ENCODE measurements at regions not wholly inside any gene's neighbourhood (a gene's known extent, or its start where the extent isn't known, plus 50 kb on each side); places are given as distances from the start of the nearest gene placed in this dataset.

DNA sequence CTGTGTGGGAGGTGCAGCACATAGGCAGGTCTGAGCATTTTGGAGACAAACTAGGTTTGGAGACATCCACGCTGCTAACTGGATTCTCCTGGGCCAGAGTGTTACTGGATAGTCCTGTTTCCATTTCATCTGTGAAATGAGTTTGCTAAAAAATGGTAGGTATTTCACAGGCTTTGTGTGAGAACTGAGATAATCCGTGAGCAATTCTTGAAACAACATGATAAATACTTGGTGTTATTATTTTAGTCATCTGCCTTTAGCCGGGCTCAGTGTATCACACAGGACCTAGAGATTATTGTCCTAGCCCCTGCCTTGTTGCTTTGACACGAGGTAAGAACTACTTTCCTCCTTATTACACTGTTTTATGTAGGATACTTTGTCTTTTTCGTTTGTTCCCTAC is 63.0 kb downstream of the PRR18 start:
- no peak for DNase-seq
- intact Hi-C loops (cut with micrococcal nuclease): no loop called here
- H3K9me3 ChIP-seq (replicated peaks): no peaks in the 10 kb centered on the region
- peaks cover 64% of the 10 kb centered on the region for H3K27me3 ChIP-seq (ENCODE audit: low read depth)
- no peak overlapping the region for H3K27ac ChIP-seq (replicated peaks)
- no peak overlapping the region for H3K4me3 ChIP-seq
- no peaks in the 10 kb centered on the region for H3K4me1 ChIP-seq
- TF ChIP-seq, protein P1, sequence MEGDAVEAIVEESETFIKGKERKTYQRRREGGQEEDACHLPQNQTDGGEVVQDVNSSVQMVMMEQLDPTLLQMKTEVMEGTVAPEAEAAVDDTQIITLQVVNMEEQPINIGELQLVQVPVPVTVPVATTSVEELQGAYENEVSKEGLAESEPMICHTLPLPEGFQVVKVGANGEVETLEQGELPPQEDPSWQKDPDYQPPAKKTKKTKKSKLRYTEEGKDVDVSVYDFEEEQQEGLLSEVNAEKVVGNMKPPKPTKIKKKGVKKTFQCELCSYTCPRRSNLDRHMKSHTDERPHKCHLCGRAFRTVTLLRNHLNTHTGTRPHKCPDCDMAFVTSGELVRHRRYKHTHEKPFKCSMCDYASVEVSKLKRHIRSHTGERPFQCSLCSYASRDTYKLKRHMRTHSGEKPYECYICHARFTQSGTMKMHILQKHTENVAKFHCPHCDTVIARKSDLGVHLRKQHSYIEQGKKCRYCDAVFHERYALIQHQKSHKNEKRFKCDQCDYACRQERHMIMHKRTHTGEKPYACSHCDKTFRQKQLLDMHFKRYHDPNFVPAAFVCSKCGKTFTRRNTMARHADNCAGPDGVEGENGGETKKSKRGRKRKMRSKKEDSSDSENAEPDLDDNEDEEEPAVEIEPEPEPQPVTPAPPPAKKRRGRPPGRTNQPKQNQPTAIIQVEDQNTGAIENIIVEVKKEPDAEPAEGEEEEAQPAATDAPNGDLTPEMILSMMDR (IDR thresholded peaks at IDR 0.05; ENCODE audit: borderline replicate concordance): no peak
- H3K36me3 ChIP-seq: no peaks in the 10 kb centered on the region

DNA sequence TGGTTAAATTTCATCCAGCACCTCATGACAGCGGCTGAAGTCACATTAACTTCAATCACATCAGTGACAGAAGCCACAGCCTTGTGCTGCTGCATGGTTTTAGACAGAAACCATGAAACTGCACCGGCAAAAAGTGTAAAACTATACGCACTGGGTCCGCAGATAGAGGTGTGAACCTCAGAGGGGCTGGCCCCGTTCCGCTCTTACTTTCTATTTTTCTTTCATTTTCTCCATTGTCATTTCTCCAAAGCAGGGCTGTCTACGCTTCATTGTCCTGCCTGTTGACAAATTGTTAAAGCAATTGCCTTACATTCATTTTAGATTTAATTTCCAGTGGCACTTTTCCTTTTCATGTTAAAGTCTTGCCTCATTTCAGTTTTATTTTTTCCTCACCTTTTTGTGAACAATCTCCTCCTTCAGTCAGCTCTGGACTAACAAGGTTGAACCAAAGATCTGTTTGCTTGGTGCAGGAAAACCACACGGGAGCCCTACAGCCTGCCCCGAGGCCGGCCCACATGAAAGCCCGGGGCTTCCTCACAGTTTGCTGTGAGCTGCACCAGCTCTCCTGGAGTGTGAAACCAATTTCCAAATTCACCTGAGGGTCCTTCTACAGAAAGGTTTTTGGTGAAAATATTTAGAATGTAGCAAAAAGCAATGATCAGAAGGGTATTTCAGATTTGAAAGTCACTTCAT is 63.7 kb downstream of the PRR18 start:
- intact Hi-C loops (cut with micrococcal nuclease): no loop called here
- Histone ChIP-seq H3K36me3 (no peaks in the 10 kb centered on the region), H3K27me3 (ENCODE audit: low read depth) (peaks cover 64% of the 10 kb centered on the region), H3K9me3 (replicated peaks) (no peaks in the 10 kb centered on the region), H3K4me3 (no peak overlapping the region), H3K27ac (replicated peaks) (no peak overlapping the region), H3K4me1 (no peaks in the 10 kb centered on the region)
- no peak for DNase-seq
- TF ChIP-seq, protein P1 (IDR thresholded peaks at IDR 0.05; ENCODE audit: borderline replicate concordance): no peak

DNA sequence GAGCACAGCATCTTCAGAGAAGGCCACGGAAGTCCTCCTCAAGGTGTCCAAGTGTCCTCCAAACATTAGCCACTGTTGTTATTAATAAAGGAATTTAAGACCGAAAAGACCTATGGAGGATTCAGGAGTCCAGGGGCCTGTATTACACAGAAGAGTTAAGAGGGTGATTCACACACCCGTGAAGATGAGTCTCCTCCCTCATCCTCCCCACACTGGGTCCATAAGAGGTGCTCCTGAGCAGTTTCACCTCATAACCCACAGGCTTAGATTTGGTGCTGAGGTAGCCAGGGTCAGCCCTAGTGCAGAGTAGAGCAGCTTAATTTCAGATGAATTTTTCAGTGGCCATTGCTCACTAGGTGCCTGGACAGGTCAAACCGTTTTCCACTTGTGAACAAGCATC is 65.3 kb downstream of the PRR18 start:
- Histone ChIP-seq H3K4me3 (no peak overlapping the region), H3K36me3 (no peaks in the 10 kb centered on the region), H3K9me3 (replicated peaks) (no peaks in the 10 kb centered on the region), H3K4me1 (no peaks in the 10 kb centered on the region), H3K27ac (replicated peaks) (no peak overlapping the region), H3K27me3 (ENCODE audit: low read depth) (peaks cover 79% of the 10 kb centered on the region)
- TF ChIP-seq, protein P1 (IDR thresholded peaks at IDR 0.05; ENCODE audit: borderline replicate concordance): no peak
- DNase-seq: no peak
- intact Hi-C loops (cut with micrococcal nuclease): no loop called here

DNA sequence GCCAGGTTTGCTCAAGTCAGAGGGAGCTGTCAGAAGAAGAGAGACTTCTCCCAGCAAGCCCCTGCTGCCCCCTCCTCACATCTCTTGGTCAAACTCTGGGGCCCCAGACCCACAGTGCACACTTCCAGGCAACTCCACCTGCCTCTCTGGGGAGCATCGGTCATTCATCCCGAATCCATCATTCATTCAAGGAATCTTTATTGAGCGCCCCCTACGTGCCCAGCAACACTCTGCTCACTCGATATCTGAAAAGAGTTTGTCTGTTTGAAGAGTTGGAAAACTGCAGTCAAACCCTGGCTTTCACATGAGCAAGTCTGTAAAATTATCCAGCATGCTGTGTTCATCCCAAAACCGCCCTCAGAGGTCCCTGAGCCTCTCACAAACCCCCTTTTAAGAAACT is 66.2 kb downstream of the PRR18 start:
- Histone ChIP-seq H3K36me3 (no peaks in the 10 kb centered on the region), H3K27ac (replicated peaks) (no peak overlapping the region), H3K9me3 (replicated peaks) (no peaks in the 10 kb centered on the region), H3K4me3 (no peak overlapping the region), H3K4me1 (no peaks in the 10 kb centered on the region), H3K27me3 (ENCODE audit: low read depth) (peaks cover 84% of the 10 kb centered on the region)
- DNase-seq: no peak
- intact Hi-C loops (cut with micrococcal nuclease): no loop called here
- TF ChIP-seq, protein P1 (IDR thresholded peaks at IDR 0.05; ENCODE audit: borderline replicate concordance): no peak

DNA sequence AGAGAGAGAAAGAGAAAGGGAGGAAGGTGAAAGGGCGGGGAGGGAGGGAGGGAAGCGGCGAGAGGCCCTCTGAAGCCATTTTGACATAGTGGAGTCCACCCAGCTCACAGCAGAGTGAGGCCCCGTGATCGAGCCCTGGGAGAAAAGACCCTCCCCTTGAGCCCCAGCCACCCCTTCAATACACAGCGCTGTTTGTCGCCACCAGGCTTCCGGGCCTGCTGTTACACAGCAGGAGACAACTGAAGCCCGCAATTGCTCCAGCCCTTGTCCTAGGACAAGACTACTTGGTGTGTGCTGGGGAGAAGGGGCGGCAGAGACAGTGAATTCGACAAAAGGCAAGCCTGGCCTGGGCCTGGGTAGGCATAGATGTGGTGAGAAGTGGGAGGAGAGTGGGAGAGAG is 67.3 kb downstream of the PRR18 start:
- H3K27ac ChIP-seq (replicated peaks): no peak overlapping the region
- no peaks in the 10 kb centered on the region for H3K9me3 ChIP-seq (replicated peaks)
- intact Hi-C loops (cut with micrococcal nuclease): no loop called here
- no peaks in the 10 kb centered on the region for H3K4me1 ChIP-seq
- peaks cover 88% of the 10 kb centered on the region for H3K27me3 ChIP-seq (ENCODE audit: low read depth)
- no peaks in the 10 kb centered on the region for H3K36me3 ChIP-seq
- TF ChIP-seq, protein P1 (IDR thresholded peaks at IDR 0.05; ENCODE audit: borderline replicate concordance): no peak
- H3K4me3 ChIP-seq: no peak overlapping the region
- DNase-seq: no peak
